ENCODE measurements at regions not wholly inside any gene's neighbourhood (a gene's known extent, or its start where the extent isn't known, plus 50 kb on each side); places are given as distances from the start of the nearest gene placed in this dataset.

- BruUV-seq (replicated peaks), result no TSS peak
- H3K4me3 ChIP-seq (ENCODE audit: low read depth, low read length, poor library complexity, severe bottlenecking), result no peak overlapping the region
- H3K36me3 ChIP-seq (ENCODE audit: insufficient read depth, low read length, poor library complexity, severe bottlenecking), result no peaks in the 10 kb centered on the region
- no peak for DNase-seq (ENCODE audit: low spot score)
- H3K27me3 ChIP-seq (replicated peaks; ENCODE audit: insufficient read depth, low read depth, low read length, poor library complexity), result no peaks in the 10 kb centered on the region
- H3K27ac ChIP-seq (ENCODE audit: low read depth, low read length, poor library complexity, severe bottlenecking), result no peak overlapping the region
- intact Hi-C loops (cut with micrococcal nuclease; ENCODE audit: unreplicated experiment), result no loop called here
- ChIA-PET POLR2A (ENCODE audit: low non-redundant PET) (no interaction called here), CTCF (no interaction called here)
- no peaks in the 10 kb centered on the region for H3K9me3 ChIP-seq (ENCODE audit: low read depth, low read length, poor library complexity, severe bottlenecking)
- TF ChIP-seq, protein P1, sequence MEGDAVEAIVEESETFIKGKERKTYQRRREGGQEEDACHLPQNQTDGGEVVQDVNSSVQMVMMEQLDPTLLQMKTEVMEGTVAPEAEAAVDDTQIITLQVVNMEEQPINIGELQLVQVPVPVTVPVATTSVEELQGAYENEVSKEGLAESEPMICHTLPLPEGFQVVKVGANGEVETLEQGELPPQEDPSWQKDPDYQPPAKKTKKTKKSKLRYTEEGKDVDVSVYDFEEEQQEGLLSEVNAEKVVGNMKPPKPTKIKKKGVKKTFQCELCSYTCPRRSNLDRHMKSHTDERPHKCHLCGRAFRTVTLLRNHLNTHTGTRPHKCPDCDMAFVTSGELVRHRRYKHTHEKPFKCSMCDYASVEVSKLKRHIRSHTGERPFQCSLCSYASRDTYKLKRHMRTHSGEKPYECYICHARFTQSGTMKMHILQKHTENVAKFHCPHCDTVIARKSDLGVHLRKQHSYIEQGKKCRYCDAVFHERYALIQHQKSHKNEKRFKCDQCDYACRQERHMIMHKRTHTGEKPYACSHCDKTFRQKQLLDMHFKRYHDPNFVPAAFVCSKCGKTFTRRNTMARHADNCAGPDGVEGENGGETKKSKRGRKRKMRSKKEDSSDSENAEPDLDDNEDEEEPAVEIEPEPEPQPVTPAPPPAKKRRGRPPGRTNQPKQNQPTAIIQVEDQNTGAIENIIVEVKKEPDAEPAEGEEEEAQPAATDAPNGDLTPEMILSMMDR (conservative IDR thresholded peaks at IDR 0.05; ENCODE audit: low read depth, low read length), result no peak
- TF ChIP-seq EZH2 (IDR thresholded peaks at IDR 0.05; ENCODE audit: borderline replicate concordance, low read depth, low read length, poor library complexity, severe bottlenecking), result no peak
- H3K4me1 ChIP-seq (ENCODE audit: insufficient read depth, low read length, poor library complexity, severe bottlenecking), result peaks cover 12% of the 10 kb centered on the region
Measured at GRCh38 chr10:61850376-61850775, 51.1 kb upstream of the ARID5B start.

All from A673 (cell line).